Breast epithelium (tissue), 4 donors: ENCODE measurements at regions not wholly inside any gene's neighbourhood (a gene's known extent, or its start where the extent isn't known, plus 50 kb on each side); places are given as distances from the start of the nearest gene placed in this dataset.

Source experiments
- DNase-seq, 2 donors: peaks; one replicate each; pipeline ENCODE4 v3.0.0-alpha.2; 2019; ENCODE audit warnings: low spot score in 2 of 2
- H3K27ac ChIP-seq, 2 donors: fragments of 200-600 bp; sonication (generic) in 1 of 2; one replicate each; pipeline ENCODE4 v1.5.1; 2016 to 2019; ENCODE audit warnings: mild to moderate bottlenecking in 1 of 2
- H3K27me3 ChIP-seq, 2 donors: fragments of 200-600 bp; sonication (generic) in 1 of 2; one replicate each; pipeline versions ENCODE4 v1.5.1 to v1.6.0; 2017 to 2019; ENCODE audit warnings: control low read depth in 1 of 2, mild to moderate bottlenecking in 1 of 2
- H3K36me3 ChIP-seq: fragments of 200-600 bp; one replicate; pipeline ENCODE4 v1.5.1; 2019
- H3K4me1 ChIP-seq, 2 donors: fragments of 200-600 bp; sonication (generic); one replicate each; pipeline ENCODE4 v1.5.1; 2016 to 2019; ENCODE audit warnings: control low read depth in 1 of 2
- H3K4me3 ChIP-seq, 3 donors: fragments of 200-600 bp; sonication (generic); 1 replicate in 2 of 3; 2 replicates in 1 of 3; pipeline ENCODE4 v1.5.1; 2016 to 2019; ENCODE audit warnings: mild to moderate bottlenecking in 3 of 3, moderate library complexity in 2 of 3
- H3K9me3 ChIP-seq, 2 donors: fragments of 200-600 bp; sonication (generic) in 1 of 2; one replicate each; pipeline ENCODE4 v1.5.1; 2016 to 2019; ENCODE audit warnings: control low read depth in 1 of 2
- POLR2A ChIP-seq: fragments of 450-650 bp; IDR thresholded peaks from one replicate; pipeline ENCODE4 v1.6.1; 2016; ENCODE audit warnings: antibody characterized with exemption, mild to moderate bottlenecking, moderate library complexity
- POLR2AphosphoS5 ChIP-seq, 3 donors: sonication (generic); formaldehyde crosslinking; IDR thresholded peaks; one replicate each; pipeline ENCODE4 v1.6.1; 2017; ENCODE audit warnings: antibody characterized with exemption in 3 of 3
- intact Hi-C: fragments of 100-400 bp; cut with DNase I; formaldehyde crosslinking; loops from one replicate; pipeline ENCODE4 v1.15.1; 2023; ENCODE audit warnings: low total_unique reads
- TF ChIP-seq, protein P1 (sequence below), 3 donors: fragments of 450-650 bp; IDR thresholded peaks; one replicate each; pipeline ENCODE4 v1.5.1; 2016 to 2017; ENCODE audit warnings: antibody characterized with exemption in 3 of 3, mild to moderate bottlenecking in 3 of 3, moderate library complexity in 3 of 3

DNA sequence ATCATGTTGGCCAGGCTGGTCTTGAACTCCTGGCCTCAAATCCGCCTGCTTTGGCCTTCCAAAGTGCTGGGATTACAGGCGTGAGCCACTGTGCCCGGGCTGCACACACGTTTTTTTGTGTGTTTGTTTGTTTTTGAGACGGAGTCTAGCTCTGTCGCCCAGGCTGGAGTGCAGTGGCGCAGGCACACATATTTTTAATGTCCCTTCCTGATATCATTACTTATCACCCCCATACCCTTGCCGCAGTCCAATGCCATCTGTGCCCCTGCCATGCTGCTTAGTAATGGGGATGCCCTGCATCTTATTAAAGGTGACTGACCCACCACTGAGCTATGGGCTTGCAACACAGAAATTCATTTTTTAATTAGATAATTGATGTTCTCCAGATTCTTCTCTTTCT is 180.7 kb downstream of the TEX36 start:
- H3K27ac ChIP-seq = no peak overlapping the region
- intact Hi-C loops = no loop called here
- no peak overlapping the region for H3K4me3 ChIP-seq
- H3K36me3 ChIP-seq = no peaks in the 10 kb centered on the region
- no peaks in the 10 kb centered on the region for H3K4me1 ChIP-seq
- no peak for DNase-seq
- H3K9me3 ChIP-seq = no peaks in the 10 kb centered on the region
- H3K27me3 ChIP-seq = no peaks in the 10 kb centered on the region
- TF ChIP-seq POLR2A = no peak
- TF ChIP-seq POLR2AphosphoS5 (IDR thresholded peaks at IDR 0.05) = no peak
- TF ChIP-seq, protein P1, sequence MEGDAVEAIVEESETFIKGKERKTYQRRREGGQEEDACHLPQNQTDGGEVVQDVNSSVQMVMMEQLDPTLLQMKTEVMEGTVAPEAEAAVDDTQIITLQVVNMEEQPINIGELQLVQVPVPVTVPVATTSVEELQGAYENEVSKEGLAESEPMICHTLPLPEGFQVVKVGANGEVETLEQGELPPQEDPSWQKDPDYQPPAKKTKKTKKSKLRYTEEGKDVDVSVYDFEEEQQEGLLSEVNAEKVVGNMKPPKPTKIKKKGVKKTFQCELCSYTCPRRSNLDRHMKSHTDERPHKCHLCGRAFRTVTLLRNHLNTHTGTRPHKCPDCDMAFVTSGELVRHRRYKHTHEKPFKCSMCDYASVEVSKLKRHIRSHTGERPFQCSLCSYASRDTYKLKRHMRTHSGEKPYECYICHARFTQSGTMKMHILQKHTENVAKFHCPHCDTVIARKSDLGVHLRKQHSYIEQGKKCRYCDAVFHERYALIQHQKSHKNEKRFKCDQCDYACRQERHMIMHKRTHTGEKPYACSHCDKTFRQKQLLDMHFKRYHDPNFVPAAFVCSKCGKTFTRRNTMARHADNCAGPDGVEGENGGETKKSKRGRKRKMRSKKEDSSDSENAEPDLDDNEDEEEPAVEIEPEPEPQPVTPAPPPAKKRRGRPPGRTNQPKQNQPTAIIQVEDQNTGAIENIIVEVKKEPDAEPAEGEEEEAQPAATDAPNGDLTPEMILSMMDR (IDR thresholded peaks at IDR 0.05) = no peak

DNA sequence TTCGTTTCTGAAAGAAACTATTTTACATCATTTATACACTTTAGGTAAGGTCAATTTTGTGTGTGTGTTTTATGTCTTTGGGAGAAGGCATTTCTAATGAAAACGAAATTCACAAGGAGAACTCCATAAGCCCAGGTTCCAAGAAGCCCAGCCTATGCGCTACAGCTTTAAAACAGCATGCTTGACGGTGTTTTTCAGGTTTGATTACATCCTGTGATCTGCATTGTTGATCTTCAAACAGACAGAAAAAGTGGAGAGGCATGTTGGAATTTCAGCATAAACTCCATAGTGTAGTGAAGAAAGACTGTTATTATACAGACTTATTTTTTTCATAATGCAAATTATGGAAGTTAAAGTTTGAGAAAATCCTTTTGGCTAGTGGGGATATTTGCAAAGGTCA is 187.6 kb downstream of the TEX36 start:
- TF ChIP-seq, protein P1 (IDR thresholded peaks at IDR 0.05) = no peak
- no peak for TF ChIP-seq POLR2AphosphoS5 (IDR thresholded peaks at IDR 0.05)
- no peak for TF ChIP-seq POLR2A
- Histone ChIP-seq H3K9me3 (no peaks in the 10 kb centered on the region), H3K36me3 (no peaks in the 10 kb centered on the region), H3K4me3 (no peak overlapping the region), H3K4me1 (no peaks in the 10 kb centered on the region), H3K27me3 (no peaks in the 10 kb centered on the region), H3K27ac (no peak overlapping the region)
- intact Hi-C loops = no loop called here
- DNase-seq = no peak

DNA sequence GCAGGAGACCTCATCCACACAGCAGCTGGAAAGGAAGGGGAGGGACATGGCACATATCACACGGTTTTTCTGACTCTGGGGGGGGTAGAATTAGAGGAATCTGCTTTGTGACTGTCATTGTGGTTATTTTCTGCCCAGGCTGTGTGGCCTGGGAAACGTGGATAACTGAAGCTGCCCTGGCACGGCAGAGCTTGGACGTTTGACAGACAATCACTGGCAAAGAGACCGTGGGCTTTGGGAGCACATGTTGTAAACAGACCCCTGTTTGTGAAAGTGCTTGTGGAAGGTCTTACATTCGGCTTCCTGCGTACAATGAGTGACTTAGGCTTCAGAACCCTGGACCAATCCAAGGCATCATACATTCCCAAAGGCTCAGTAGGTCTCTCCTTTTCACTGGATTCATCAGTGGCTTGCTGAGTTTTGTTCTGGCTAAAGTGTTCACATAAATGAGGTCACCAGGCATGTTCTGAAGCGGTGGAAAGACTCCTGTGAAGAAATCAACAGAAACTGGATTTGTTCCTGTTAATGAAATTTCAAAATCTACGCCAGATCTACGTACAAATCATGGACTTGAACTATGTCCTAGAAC is 188.2 kb downstream of the TEX36 start:
- H3K4me1 ChIP-seq = no peaks in the 10 kb centered on the region
- TF ChIP-seq POLR2AphosphoS5 (IDR thresholded peaks at IDR 0.05) = no peak
- TF ChIP-seq, protein P1 (IDR thresholded peaks at IDR 0.05) = no peak
- no peak for TF ChIP-seq POLR2A
- H3K9me3 ChIP-seq = no peaks in the 10 kb centered on the region
- no peak overlapping the region for H3K4me3 ChIP-seq
- no peaks in the 10 kb centered on the region for H3K27me3 ChIP-seq
- H3K36me3 ChIP-seq = no peaks in the 10 kb centered on the region
- DNase-seq = no peak
- H3K27ac ChIP-seq = no peak overlapping the region
- intact Hi-C loops = no loop called here

DNA sequence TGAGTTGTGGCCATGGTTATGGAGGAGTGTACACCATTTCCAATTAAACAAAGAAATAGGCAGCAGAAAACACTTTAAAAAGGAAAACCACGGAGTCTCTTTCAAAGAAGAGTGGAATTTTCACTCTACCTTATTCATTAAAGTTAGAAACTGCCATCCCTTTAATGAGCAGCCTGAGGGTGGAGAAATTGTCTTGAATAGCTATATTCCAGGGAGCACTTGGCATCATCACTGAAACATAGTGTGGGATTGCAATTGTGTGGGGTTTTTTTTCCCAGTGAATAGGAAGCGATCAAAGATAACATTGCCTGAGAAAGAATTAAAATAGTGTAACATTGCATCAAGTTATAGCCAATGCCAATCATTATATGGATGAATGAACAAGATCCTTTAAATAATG is 191.6 kb downstream of the TEX36 start:
- H3K4me1 ChIP-seq = no peaks in the 10 kb centered on the region
- H3K9me3 ChIP-seq = no peaks in the 10 kb centered on the region
- no peaks in the 10 kb centered on the region for H3K36me3 ChIP-seq
- DNase-seq = no peak
- intact Hi-C loops = no loop called here
- H3K27me3 ChIP-seq = no peaks in the 10 kb centered on the region
- TF ChIP-seq, protein P1 (IDR thresholded peaks at IDR 0.05) = no peak
- TF ChIP-seq POLR2A = no peak
- no peak for TF ChIP-seq POLR2AphosphoS5 (IDR thresholded peaks at IDR 0.05)
- no peak overlapping the region for H3K4me3 ChIP-seq
- H3K27ac ChIP-seq = no peak overlapping the region

DNA sequence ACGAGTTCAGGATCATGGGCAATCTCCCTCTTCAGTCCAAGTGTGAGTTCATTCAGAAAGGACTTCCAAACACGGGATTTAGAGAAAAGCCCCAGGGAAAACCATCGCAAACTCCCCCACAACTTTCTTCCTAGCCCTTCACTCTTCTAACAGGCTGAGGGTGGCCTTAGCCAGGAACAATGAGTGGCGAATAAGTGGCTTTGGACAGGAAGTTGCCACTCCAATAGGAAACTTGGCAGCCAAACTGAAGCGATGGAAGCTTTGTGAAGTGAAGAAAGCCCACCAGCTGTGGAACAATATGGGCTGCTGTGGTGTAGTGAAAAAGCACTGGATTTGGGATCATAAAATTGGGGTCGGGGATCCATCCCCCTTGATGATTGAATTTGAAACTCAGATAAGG is 193.2 kb downstream of the TEX36 start:
- Histone ChIP-seq H3K36me3 (no peaks in the 10 kb centered on the region), H3K27me3 (no peaks in the 10 kb centered on the region), H3K4me3 (no peak overlapping the region), H3K9me3 (no peaks in the 10 kb centered on the region), H3K27ac (no peak overlapping the region), H3K4me1 (no peaks in the 10 kb centered on the region)
- no peak for DNase-seq
- TF ChIP-seq POLR2A (no peak), POLR2AphosphoS5 (IDR thresholded peaks at IDR 0.05) (no peak)
- TF ChIP-seq, protein P1 (IDR thresholded peaks at IDR 0.05) = no peak
- intact Hi-C loops = no loop called here
